NCI-H510A treated with DMSO at 0.1 percent for 48 hours (cell line): ENCODE measurements at regions not wholly inside any gene's neighbourhood (a gene's known extent, or its start where the extent isn't known, plus 50 kb on each side); places are given as distances from the start of the nearest gene placed in this dataset.

Experiments used
- DNase-seq: peaks from one replicate; lab custom pipeline; 2025; lab: John Stamatoyannopoulos, UW

DNA sequence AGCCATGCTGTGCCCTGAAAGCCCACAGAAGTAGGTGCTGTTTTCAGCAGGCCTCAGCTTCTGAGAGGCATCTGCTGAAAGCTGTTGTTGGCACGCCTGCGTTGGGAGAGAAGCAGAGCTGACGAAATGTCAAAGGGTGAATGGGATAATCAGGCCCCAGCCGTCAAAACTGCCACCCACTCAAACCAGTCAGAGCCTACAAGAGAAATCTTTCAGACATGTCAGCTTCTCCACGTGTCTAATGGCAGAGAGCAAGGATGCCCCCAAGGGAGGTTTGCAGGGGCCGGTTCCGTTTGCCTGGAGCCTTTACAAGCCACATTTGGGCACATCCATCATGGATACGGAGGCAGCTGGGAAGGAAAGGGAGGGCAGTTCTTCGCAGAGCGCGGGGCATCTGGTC lies 568.2 kb upstream of the EEF2KMT start:
- no peak for DNase-seq

DNA sequence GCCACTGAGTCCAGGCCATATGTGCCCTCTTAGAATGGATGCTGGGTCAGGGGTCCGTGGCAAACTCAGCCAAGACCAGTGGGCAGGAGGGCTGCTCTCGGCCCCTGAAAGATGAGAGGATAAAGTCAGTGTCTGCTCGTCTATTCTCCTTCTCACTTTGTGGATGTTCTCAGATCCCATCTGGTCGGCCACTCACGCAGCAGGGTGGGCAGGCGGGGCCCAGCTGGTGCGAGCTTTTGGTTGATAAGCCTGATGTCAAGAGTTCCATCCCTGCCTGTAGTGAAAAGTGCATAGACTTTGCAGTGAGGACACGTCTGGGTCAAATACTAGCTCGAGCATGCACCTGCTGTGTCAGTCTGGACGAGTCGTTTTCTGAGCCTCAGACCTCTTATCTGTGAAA lies 556.2 kb upstream of the EEF2KMT start:
- no peak for DNase-seq

DNA sequence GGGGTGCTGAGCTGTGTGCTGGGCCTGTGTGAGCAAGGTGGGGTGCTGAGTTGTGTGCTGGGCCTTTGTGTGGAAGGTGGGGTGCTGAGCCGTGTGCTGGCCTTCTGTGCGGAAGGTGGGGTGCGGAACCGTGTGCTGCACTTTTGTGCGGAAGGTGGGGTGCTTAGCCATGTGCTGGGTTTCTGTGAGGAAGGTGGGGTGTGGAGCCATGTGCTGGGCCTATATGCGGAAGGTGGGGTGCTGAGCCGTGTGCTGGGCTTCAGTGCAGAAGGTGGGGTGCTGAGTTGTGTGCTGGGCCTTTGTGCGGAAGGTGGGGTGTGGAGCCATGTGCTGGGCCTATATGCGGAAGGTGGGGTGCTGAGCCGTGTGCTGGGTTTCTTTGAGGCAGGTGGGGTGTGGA lies 555.4 kb upstream of the EEF2KMT start:
- no peak for DNase-seq

DNA sequence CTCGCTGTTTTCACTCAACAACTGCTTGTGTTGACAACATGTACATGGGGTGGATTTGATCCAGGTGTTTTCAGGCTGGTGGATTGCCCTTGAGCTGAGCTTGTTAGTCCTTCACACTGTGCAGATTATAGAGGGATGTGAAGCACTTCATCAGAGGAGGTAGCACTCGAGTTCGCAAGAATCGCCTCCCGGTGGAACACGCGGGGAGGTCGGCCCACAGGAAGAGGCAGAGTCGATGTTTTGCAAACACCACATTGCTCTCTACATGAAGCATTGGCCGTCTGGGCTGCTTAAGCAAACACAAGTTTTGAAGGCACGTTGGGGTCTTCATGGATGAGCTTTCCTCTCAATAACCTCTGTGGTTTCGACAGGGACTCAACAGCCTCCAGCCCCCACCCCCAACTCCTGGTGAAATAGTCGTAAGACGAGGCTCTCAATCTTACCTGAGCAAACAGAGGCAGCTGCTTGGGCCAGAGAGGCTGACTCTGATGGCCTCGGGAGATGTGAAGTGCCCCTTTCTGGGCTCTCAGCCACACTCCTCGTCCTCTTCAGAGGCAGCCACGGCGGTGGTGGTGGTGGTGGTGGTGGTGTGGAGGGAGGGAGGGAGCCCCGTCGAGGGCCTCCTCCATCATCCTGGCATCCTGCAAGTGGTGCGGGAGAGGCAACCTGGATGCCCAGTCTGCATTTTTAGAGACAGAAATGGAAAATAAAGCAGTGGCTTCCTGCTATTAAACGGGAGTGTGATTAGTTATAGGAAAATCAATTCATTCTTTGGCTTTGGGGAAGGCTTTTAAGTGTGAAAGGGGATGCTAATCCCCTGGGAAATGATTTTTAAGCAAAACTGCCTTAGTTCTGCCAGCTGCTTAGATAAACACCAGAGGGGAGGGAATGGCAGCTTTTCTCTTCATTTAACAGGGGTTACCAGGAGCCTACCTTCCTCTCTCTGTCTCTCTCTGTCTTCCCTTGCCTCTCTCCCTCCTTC lies 552.5 kb upstream of the EEF2KMT start:
- no peak for DNase-seq

DNA sequence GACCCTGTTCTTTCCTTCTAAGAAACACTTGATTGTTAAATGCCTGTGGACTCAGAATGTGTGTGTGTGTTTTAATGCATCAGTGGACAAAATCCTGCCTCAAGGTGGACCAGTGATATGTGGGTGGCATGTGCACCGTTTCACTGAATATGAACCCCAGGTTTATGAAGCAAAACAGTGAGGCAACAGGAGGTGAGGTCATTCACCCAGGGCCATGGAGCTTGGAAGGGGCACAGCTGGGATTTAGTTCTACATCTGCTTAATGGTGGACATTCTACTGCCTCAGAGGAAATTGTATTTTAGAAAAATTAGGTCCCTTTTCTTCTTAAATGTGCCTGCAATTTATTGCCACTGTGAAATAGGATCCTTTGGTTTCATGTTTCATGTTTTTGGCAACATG lies 549.5 kb upstream of the EEF2KMT start:
- no peak for DNase-seq

DNA sequence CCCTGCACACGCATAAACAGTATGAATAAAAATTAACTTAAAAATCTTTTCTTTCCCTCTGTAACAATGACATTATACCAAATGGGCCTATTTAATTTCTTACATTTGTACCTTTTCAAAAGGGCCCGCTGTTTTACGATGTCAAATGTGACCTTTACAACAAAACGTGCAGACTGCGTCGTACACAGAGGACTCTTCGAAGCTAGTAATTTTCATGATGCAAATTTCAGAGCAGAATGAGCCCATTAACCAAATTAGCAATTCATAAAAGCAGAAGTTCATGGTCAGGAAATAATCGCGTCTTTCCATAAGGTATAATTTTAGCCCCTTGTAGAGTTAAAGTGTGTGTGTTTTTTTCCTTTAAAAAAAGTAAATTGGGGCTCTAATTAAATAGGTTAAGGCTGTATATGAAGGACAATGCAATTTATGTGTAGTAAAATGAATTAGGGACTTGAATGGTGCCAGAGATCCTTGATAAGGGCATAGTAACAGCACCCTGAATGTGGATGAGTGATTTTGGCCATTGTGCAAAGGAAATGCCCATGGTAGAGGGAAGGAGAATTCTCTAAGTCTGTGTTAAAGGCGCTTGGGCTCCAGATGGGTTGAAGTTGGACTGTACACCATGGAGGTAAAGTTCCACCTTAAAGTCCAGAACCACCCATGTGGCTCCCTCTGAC lies 546.4 kb upstream of the EEF2KMT start:
- no peak for DNase-seq

DNA sequence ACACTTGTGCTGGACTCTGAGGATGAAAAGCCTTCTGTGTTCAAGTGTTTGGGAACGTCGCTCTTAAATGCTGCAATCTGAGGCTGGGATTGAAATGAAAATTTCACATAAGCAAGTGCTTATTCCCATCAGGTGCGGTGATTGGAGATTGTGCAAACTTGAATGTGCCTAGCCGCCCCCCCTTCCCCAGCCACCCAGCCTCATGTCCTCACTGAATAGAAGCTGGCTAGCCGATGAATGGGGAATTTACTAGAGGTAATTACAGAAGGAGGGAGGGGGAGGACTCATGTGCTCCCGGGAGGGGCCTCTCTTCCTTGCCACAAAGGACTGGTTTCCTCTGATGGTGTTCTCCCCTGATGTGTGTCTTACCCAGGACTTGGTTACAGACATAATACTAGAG lies 544.8 kb upstream of the EEF2KMT start:
- no peak for DNase-seq

DNA sequence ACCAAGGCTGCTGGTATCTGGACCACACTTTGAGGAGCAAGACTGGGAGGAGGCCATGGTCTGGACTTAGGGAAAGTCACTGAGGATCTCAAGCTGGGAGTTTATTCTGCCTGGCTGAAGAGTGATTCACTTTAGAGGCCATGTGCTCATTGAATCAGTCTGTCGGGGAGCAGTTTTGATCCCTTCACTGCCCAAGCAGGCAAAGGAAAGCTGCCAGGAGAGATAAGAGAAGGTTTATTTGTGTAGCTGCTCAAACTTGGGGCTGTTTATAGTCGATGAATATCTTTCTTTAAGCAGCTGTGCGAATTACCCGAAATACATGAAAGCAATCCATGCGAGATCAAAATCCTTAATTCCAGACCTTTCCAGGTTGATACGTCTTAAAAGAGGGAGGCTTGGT lies 544.4 kb upstream of the EEF2KMT start:
- DNase-seq = no peak

DNA sequence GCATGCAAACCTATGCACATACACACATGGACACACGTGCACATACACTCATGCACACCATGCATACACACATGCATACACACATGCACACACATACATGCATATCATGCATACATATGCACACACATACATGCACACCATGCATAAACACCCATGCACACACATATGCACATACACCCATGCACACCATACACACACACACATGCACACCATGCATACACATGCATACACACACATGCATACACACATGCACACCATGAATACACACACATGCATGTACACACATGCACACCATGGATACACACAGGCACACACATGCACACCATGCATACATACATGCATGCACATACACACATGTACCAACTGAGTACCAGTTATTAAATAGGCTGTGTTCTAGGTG lies 543.3 kb upstream of the EEF2KMT start:
- DNase-seq = no peak

DNA sequence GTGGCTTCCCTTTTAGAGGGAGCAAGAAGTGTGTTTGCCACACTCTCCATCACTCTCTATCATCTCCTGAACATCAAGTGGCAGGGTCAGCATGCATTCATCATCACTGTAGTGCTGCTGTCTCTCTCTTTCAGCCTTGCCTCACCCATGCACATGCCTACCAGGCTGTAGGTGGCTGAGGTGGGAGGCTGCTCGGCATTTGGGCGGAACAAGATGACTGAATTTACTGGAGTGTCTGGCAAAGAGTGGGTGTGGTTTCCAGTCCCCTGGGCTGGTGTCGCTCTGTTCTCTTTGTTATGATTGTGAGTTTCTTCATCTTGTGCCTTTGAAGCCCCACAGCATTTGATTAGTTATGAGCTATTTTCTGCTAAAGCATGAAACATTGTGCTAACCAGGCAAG lies 541.9 kb upstream of the EEF2KMT start:
- no peak for DNase-seq

DNA sequence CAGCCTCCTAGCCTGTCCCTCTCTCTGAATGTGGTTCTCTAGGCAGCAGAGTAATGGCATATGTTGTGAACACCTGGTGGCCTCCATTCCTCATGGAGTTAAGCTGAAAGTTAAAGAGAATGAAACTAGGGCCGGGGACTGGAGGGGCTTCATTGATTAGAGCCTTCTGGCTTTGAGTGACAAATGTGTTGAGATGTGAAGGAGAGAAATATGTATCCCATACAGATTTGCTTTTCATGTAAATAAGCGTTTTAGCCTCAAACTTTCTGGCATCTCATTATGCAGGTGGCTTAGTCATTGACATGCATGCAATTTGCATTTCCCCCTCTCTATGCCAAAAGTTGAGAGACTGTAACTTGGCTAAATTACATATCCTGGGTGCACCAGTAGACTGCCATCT lies 537.7 kb upstream of the EEF2KMT start:
- DNase-seq = no peak

DNA sequence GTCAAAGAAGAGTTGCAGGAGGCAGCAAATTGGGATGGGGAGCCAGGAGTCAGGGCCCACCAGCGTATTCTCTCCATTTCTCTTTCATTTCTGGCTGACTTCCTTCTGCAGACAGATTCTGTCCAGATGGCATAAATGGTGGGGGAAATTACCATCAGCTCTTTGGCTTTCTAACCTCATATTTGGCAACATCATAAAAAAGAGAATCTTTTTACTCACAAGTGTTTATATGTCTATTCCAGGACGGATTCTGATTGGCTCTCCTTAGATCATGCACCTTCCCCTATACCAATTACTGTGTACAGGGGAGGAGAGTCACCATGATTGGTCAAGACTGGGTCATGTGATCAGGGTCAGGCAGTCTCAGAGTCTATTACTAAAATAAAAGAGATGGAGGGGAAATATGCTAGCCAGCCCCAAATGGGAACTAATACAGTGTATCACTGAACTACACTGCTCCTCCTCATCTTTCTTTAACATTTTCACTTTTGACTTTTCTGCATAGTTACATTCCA lies 537.1 kb upstream of the EEF2KMT start:
- no peak for DNase-seq

DNA sequence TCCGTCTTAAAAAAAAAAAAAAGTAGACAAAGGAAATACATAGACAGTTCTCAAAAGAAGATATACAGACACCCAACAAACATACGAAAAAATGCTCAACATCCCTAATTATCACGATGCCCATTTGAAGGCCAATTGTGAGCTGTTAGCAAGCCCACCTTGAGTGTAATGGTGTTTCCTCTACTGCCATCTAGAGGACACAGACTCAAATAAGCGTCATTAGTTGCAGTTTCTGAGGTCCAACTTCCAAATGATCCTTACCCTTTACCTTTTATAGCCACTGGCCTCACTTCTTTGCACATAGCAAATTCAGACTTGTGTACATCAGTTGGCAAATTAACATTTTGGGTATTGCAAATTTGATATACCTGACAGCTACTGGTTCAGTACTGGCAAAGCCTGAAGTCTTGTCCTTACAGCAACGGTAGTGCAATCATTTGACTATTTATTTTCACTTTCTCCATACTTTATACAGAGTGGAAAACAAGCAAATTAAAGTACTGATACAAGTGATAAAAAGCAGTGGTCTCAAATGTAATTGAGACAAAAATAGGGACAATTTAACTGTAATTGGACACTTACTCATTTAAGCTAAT lies 536.3 kb upstream of the EEF2KMT start:
- DNase-seq = no peak

DNA sequence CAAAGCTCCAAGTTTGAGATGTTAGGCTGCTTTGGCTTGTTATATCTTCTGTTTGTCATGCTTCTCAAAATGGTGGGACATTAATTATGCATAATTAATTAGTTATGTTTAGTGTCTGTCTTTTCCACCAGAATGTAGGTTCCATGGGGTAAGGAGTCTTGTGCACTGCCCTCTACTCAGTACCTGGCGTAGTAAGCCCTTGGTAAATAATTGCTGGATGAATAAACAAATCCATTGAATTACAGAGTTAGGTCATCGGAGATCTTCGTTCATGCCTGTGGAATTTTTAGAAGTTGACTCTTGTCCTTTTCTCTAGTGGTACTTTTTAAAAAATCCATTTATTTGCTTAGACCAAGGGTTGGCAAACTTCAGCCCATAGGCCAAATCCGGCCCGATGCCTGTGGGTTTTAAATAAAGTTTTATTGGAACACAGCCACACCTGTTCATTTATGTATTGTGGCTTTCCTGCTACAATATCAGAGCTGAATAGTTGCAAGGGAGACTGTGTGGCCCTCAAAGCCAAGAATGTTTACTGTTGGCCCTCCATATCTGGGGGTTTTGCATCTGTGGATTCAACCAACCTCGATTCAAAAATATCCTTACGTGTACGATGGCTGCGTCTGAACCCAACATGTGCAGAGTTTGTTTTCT lies 524.8 kb upstream of the EEF2KMT start:
- no peak for DNase-seq

DNA sequence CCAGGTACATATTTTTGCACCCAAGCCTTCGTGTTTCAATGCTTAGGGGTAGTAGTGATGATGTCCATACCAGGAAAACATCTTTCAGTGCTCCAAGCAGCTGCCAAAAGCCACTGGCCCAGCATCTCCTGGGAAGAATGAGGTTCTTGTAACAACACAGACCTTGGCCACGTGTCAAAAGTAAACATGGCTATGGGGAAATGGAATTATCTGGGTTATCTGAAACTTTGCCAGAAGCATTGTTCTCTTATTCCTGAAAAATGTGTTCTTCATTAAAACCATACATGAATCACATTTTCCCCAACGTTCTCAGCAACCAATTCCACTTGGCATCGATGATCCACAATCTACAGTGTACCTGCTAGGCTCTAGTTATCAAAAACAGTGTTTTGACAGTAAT lies 524.2 kb upstream of the EEF2KMT start:
- DNase-seq = no peak

DNA sequence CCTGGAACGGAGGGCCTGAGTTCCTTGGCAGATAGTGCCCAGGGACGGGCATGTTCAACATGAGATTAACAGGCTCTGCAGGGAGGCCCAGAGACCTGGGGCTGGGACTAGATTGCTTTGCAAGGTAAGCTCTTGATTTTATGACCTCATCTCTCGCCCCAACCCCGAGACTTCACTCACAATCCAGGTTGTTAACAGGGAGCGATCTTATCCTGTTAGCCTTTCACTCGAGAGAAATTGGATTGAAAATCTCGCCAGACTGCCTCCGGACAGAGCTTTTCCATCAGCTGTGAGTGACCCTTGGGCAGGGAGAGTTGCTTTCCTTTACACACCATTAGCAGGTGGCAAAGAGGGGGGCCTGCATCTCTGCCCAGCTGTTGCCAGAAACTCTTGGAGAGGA lies 521.7 kb upstream of the EEF2KMT start:
- DNase-seq = no peak

DNA sequence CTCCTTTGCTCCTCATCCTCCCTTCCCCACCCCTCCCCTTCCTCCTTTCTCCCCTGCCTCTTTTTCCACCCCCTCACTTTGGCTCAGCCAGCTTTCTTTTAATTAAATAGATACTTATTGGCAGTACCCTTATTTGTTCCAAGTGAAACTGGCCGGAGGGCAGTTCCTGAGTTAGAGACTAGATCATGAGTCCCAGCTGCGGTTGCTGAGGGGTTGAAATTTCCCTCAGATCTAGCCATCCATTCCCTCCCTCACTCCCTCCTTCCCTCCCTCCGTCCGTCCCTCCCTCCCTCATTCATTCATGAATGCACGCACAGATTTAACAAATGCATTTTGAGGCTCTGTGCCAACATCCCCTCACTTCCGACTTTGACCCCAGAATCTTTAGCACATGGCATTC lies 519.2 kb upstream of the EEF2KMT start:
- no peak for DNase-seq

DNA sequence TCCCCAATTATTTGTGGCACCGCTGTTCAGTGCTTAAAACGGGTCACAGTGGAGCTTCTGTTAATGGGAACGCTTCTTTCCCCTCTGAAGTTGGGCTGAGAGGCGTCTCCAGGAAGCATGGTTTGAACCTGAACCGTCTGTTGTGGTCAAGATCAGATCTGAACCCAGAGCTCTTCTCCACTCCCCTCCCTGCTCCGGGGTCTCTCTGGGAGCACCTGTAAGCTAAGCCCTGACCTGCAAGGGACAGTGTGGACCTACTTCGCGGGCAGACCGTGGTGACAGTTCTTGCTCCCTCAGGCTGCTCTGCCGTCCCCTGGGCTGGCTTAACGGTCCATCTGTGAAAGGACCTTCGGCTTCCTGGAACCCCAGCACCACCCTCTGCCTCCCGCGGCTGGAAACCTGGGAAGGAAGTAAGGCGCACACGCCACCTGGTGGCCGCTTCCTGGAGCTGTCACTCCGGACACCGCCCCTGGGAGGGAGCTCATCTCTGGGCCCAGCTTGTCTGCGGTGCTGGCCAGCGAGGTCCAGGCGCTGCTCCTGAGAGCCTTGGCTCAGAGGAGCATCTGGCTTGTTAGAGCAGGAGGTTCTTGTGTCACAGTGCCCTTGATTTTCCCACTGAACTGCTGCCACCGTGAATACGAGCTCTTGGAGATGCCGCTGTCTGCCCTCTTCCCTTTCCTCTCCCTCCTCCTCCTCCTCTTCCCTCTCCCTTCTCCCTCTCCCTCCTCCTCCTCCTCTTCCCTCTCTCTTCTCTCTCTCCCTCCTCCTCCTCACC lies 518.5 kb upstream of the EEF2KMT start:
- DNase-seq = no peak

DNA sequence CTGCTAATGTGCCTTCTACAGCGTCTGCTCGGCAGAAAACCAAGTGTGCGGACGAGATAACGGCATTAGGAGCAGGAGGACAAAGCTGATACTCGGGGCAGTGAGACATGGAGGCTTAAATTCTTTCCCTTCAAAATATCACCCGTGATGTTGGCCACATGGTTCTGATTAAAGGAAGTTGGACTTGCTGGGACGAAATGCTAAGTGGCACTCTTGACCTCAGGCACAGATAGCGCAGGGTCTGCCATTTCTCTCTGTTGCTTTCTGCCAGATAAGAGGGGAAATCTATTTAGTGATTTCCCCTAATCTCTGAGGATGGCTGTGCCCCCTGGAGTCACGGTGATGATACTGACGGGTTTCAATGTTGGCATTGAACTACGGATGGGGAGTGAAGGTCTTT lies 509.6 kb upstream of the EEF2KMT start:
- DNase-seq = no peak

DNA sequence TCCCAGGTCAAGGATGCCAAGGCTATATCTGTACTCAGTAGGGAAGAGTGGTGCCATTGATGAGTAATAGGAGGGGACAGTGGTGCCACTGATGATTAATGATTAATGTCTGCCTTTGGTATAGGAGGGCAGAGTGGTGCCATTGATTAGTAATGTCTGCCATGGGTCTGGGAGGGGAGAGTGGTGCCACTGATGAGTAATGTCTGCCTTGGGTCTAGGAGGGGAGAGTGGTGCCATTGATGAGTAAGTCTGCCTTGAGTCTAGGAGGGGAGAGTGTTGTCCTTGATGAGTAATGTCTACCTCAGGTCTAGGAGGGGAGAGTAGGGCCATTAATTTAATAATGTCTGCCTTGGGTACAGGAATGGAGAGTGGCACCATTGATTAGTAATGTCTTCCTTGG lies 507.8 kb upstream of the EEF2KMT start:
- DNase-seq = no peak

DNA sequence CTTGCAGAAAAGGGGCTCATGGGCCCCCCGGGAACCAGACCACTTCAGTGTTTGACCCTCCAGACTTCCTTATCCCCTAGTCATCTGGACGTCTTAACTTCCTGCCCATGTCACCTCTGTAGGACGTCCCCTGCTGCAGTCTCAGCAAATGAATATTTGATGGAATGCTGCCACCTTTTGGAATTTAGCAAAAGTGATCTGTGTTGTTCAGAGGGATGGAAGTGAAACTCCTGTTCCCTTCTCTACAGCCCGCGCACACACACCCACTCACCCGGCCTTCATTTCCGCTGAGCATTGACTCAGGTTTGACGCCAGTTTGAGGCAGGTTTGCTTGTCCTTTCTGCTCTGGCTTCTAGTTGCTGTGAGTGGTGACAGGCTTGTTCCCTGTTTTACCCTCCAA lies 507.2 kb upstream of the EEF2KMT start:
- DNase-seq = no peak

DNA sequence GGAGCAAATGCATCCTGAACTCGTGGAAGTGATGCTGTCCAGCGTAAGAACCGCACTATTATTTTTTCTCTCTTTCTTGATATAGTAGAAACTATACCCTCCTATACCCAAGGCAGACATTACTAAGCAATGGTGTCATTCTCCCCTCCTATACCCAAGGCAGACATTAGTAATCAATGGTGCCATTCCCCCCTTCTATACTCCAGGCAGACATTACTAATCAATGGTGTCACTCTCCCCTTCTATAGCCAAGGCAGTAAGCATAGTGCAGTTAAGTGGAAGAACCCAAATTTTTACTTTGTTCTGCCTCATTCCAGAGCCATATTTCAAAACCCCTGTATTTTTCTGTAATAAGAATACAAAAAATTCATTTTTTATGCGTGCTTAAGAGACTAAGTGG lies 506.2 kb upstream of the EEF2KMT start:
- DNase-seq = no peak
